SU-DHL-6 (cell line): ENCODE measurements at regions not wholly inside any gene's neighbourhood (a gene's known extent, or its start where the extent isn't known, plus 50 kb on each side); places are given as distances from the start of the nearest gene placed in this dataset.

ENCODE experiments used
- H2AFZ ChIP-seq: fragments of 200-600 bp; sonication (generic); 2 replicates; pipeline ENCODE4 v1.6.1; 2014; ENCODE audit warnings: low read depth, mild to moderate bottlenecking, moderate library complexity, mixed read lengths, antibody characterized with exemption, low read length; ENCODE audit not compliant: severe bottlenecking
- H3F3A ChIP-seq: fragments of 200-600 bp; shearing (Covaris generic); 2 replicates; pipeline ENCODE4 v1.6.0; 2016; ENCODE audit warnings: antibody characterized with exemption, mild to moderate bottlenecking; ENCODE audit not compliant: insufficient read depth
- H3K27ac ChIP-seq: fragments of 200-600 bp; sonication (generic); 2 replicates; pipeline ENCODE4 v1.5.1; 2016; ENCODE audit warnings: low read depth, mild to moderate bottlenecking, low read length, moderate library complexity, mixed read lengths
- H3K27me3 ChIP-seq: fragments of 200-600 bp; sonication (generic), shearing (Covaris generic); 2 replicates; pipeline ENCODE4 v1.6.0; 2014; ENCODE audit warnings: mild to moderate bottlenecking, low read length
- H3K36me3 ChIP-seq: fragments of 200-600 bp; sonication (generic); 2 replicates; pipeline ENCODE4 v1.6.1; 2014; ENCODE audit warnings: mild to moderate bottlenecking, low read length, mixed read lengths
- H3K4me2 ChIP-seq: fragments of 300-600, 200-600 bp; shearing (Covaris generic), sonication (generic); 2 replicates; pipeline ENCODE4 v1.6.0; 2014; ENCODE audit warnings: low read length, low read depth, mild to moderate bottlenecking; ENCODE audit not compliant: poor library complexity, severe bottlenecking
- H3K4me3 ChIP-seq: fragments of 200-600 bp; sonication (generic); 2 replicates; pipeline ENCODE4 v1.5.1; 2014; ENCODE audit warnings: antibody characterized with exemption, low read length, mild to moderate bottlenecking, mixed read lengths; ENCODE audit not compliant: insufficient read depth, poor library complexity, severe bottlenecking
- H3K79me2 ChIP-seq: fragments of 200-600 bp; sonication (generic); 2 replicates; pipeline ENCODE4 v1.6.1; 2014; ENCODE audit warnings: mild to moderate bottlenecking, low read length, moderate library complexity; ENCODE audit not compliant: insufficient read depth
- H3K9ac ChIP-seq: fragments of 200-600 bp; sonication (generic); 2 replicates; pipeline ENCODE4 v1.7.0; 2014; ENCODE audit warnings: mild to moderate bottlenecking, low read length
- H3K9me2 ChIP-seq: fragments of 200-600 bp; sonication (generic); replicated peaks from 2 replicates; pipeline ENCODE4 v1.6.1; 2014; ENCODE audit warnings: low read length; ENCODE audit not compliant: insufficient read depth
- H3K9me3 ChIP-seq: fragments of 200-600 bp; sonication (generic); 2 replicates; pipeline ENCODE4 v1.6.1; 2014; ENCODE audit warnings: low read length, mixed read lengths; ENCODE audit not compliant: insufficient read depth
- H4K20me1 ChIP-seq: fragments of 200-600 bp; sonication (generic); 2 replicates; pipeline ENCODE4 v1.6.1; 2014; ENCODE audit warnings: low read depth, mild to moderate bottlenecking, antibody characterized with exemption, low read length, moderate library complexity, mixed read lengths
- EZH2phosphoT487 ChIP-seq: fragments of 200-600 bp; sonication (generic), shearing (Covaris generic); conservative IDR thresholded peaks from 2 replicates; pipeline ENCODE4 v1.6.1; 2018; ENCODE audit warnings: mild to moderate bottlenecking, antibody characterized with exemption, low read length, moderate library complexity, mixed read lengths
- TF ChIP-seq, protein P1 (sequence below): fragments of 200-600 bp; sonication (generic); IDR thresholded peaks from one replicate; pipeline ENCODE4 v1.5.1; 2017; ENCODE audit warnings: antibody characterized with exemption, mild to moderate bottlenecking, low read length, moderate library complexity; ENCODE audit not compliant: insufficient read depth, poor library complexity, severe bottlenecking

DNA sequence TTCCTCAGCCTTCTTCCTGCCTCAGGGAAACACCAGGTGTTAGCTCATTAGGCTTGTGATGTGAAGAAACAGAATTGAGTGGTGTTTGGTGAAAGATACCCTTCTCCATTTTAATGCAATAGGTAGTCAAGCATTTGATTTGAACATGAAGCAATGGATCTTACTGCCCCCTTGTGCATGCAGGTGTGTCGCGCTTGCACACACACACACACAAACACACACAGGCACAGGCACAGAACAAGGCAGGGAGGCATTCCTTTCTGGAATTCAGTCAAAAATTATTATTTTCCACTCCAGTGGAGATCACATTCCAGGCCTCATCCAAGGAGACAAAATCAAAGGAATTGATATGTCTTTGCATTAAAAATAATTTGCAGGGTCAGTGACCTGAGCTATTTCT, 667.0 kb upstream of the MARCKS start:
- Histone ChIP-seq H2AFZ (no peak overlapping the region), H3F3A (no peaks in the 10 kb centered on the region)

DNA sequence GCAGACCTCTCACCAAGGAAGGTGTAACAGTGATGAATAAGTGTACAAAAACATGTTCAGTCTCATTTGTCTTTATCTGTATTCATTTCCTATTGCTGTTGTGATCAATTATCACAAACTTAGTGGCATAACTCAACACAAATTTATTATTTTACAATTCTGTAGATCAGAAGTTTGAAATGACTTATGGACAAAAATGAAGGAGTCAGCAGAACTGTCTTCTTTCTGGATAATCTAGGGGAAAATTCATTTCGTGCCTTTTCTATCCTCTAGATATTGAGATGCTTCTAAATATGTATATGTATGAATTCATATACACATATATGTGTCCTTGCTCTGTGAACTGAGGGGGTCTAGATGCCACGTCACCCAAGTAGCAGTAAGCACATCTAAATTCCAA, 663.1 kb upstream of the MARCKS start:
- H3K79me2 ChIP-seq: no peaks in the 10 kb centered on the region
- H3K9ac ChIP-seq: no peak overlapping the region
- no peak overlapping the region for H3K4me2 ChIP-seq
- H4K20me1 ChIP-seq: no peaks in the 10 kb centered on the region
- H2AFZ ChIP-seq: no peak overlapping the region
- TF ChIP-seq, protein P1, sequence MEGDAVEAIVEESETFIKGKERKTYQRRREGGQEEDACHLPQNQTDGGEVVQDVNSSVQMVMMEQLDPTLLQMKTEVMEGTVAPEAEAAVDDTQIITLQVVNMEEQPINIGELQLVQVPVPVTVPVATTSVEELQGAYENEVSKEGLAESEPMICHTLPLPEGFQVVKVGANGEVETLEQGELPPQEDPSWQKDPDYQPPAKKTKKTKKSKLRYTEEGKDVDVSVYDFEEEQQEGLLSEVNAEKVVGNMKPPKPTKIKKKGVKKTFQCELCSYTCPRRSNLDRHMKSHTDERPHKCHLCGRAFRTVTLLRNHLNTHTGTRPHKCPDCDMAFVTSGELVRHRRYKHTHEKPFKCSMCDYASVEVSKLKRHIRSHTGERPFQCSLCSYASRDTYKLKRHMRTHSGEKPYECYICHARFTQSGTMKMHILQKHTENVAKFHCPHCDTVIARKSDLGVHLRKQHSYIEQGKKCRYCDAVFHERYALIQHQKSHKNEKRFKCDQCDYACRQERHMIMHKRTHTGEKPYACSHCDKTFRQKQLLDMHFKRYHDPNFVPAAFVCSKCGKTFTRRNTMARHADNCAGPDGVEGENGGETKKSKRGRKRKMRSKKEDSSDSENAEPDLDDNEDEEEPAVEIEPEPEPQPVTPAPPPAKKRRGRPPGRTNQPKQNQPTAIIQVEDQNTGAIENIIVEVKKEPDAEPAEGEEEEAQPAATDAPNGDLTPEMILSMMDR: no peak
- no peak for TF ChIP-seq EZH2phosphoT487
- no peaks in the 10 kb centered on the region for H3K9me3 ChIP-seq
- no peaks in the 10 kb centered on the region for H3K9me2 ChIP-seq
- H3K27me3 ChIP-seq: no peaks in the 10 kb centered on the region
- H3F3A ChIP-seq: no peaks in the 10 kb centered on the region
- no peak overlapping the region for H3K27ac ChIP-seq
- H3K36me3 ChIP-seq: no peaks in the 10 kb centered on the region
- no peak overlapping the region for H3K4me3 ChIP-seq

More for the DNA sequence above, 667.0 kb upstream of the MARCKS start:
- Histone ChIP-seq H3K4me3 (no peak overlapping the region), H4K20me1 (no peaks in the 10 kb centered on the region), H3K9me2 (no peaks in the 10 kb centered on the region), H3K9me3 (no peaks in the 10 kb centered on the region), H3K9ac (no peak overlapping the region), H3K27ac (no peak overlapping the region), H3K27me3 (no peaks in the 10 kb centered on the region), H3K36me3 (no peaks in the 10 kb centered on the region), H3K79me2 (no peaks in the 10 kb centered on the region), H3K4me2 (no peak overlapping the region)
- no peak for TF ChIP-seq EZH2phosphoT487
- TF ChIP-seq, protein P1: no peak

DNA sequence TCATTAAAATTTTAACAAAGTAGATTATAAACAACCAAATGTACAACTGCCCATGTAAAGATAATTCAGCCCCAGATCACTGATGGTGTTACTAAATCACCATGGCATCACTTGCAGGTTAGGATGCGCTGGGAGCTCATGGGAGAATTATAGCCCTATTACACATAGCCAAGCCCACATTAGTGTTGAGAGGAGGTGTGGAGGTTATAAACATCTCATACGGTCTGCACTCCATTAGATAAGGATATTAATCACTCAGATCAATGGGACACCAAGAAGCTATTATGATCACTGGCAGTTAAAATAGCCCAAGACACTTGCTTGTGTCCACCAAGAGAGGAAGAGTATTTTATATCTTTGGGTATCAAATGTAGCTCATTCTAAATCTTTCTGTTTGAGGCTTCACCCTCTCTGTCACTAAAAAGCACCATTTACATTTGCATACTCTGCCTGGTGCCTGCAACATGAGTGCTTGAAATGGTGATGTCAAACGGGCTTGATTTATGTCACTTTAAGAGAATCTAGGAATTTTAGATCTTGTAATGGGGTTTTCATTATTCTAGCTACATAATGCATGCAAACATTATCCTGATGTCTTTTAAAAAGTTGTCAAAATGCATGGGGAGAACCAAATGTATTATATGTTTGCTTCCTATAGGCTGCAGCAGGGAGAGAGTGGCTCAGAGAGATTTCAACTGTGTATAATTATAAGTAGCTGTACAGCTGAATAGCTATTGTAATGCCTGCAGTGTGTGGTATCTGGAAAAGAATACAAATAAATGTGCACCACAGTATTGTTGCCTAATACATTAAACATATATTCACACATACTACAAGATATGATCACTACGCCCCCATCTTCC, 654.1 kb upstream of the MARCKS start:
- no peak overlapping the region for H3K9ac ChIP-seq
- no peaks in the 10 kb centered on the region for H3K27me3 ChIP-seq
- no peaks in the 10 kb centered on the region for H3K9me3 ChIP-seq
- no peaks in the 10 kb centered on the region for H3K9me2 ChIP-seq
- H3F3A ChIP-seq: no peaks in the 10 kb centered on the region
- H3K27ac ChIP-seq: no peak overlapping the region
- H3K79me2 ChIP-seq: no peaks in the 10 kb centered on the region
- H3K36me3 ChIP-seq: no peaks in the 10 kb centered on the region
- no peaks in the 10 kb centered on the region for H4K20me1 ChIP-seq
- H3K4me2 ChIP-seq: no peak overlapping the region
- H2AFZ ChIP-seq: no peak overlapping the region
- no peak overlapping the region for H3K4me3 ChIP-seq
- TF ChIP-seq EZH2phosphoT487: no peak
- TF ChIP-seq, protein P1: no peak
